NCI-H446 (cell line): ENCODE measurements at regions not wholly inside any gene's neighbourhood (a gene's known extent, or its start where the extent isn't known, plus 50 kb on each side); places are given as distances from the start of the nearest gene placed in this dataset.

Experiments used
- DNase-seq, 2 experiments: peaks; one replicate each; lab custom pipeline; 2025; lab: John Stamatoyannopoulos, UW

- no peak for DNase-seq
Observed at GRCh38 chr3:95923496-95924210, 890.7 kb upstream of the EPHA6 start.

- no peak for DNase-seq
Observed at GRCh38 chr3:95926904-95927501, 887.4 kb upstream of the EPHA6 start.

- no peak for DNase-seq
Observed at GRCh38 chr3:95934181-95934580, 880.2 kb upstream of the EPHA6 start.

GRCh38 chr3:95939235-95939809 lies 875.1 kb upstream of the EPHA6 start:
- DNase-seq = no peak

- no peak for DNase-seq
Observed at GRCh38 chr3:95965704-95966336, 848.6 kb upstream of the EPHA6 start.

GRCh38 chr3:95971573-95971972 lies 842.8 kb upstream of the EPHA6 start:
- DNase-seq = no peak

- no peak for DNase-seq
Observed at GRCh38 chr3:95994338-95994737, 820.1 kb upstream of the EPHA6 start.

GRCh38 chr3:96000966-96001365 lies 813.4 kb upstream of the EPHA6 start:
- no peak for DNase-seq

- DNase-seq = no peak
Observed at GRCh38 chr3:96007650-96008195, 806.7 kb upstream of the EPHA6 start.

- no peak for DNase-seq
Observed at GRCh38 chr3:96012939-96013338, 801.5 kb upstream of the EPHA6 start.

- DNase-seq = no peak
Observed at GRCh38 chr3:96017556-96017955, 796.8 kb upstream of the EPHA6 start.

GRCh38 chr3:96022676-96023075 lies 791.7 kb upstream of the EPHA6 start:
- DNase-seq = no peak

GRCh38 chr3:96027718-96028117 lies 786.7 kb upstream of the EPHA6 start:
- DNase-seq = no peak

GRCh38 chr3:96039632-96040031 lies 774.8 kb upstream of the EPHA6 start:
- no peak for DNase-seq

GRCh38 chr3:96059301-96059700 lies 755.1 kb upstream of the EPHA6 start:
- DNase-seq = no peak

- no peak for DNase-seq
Observed at GRCh38 chr3:96069065-96069464, 745.3 kb upstream of the EPHA6 start.

- peak in 1 of 2 experiments; percentile 45 for DNase-seq
Observed at GRCh38 chr3:96070678-96071077, 743.7 kb upstream of the EPHA6 start.

- DNase-seq = no peak
Observed at GRCh38 chr3:96071097-96071496, 743.3 kb upstream of the EPHA6 start.

GRCh38 chr3:96072226-96072625 lies 742.2 kb upstream of the EPHA6 start:
- no peak for DNase-seq

GRCh38 chr3:96083610-96084009 lies 730.8 kb upstream of the EPHA6 start:
- DNase-seq = no peak

GRCh38 chr3:96086018-96086417 lies 728.4 kb upstream of the EPHA6 start:
- DNase-seq = no peak

- DNase-seq = peak; percentile 9 to 39
Observed at GRCh38 chr3:96101006-96101560, 713.3 kb upstream of the EPHA6 start.
